H9 (cell line): ENCODE measurements at regions not wholly inside any gene's neighbourhood (a gene's known extent, or its start where the extent isn't known, plus 50 kb on each side); places are given as distances from the start of the nearest gene placed in this dataset.

Source experiments
- DNase-seq: peaks from one replicate; pipeline ENCODE4 v3.0.0-alpha.2; 2017
- H2AFZ ChIP-seq: one replicate; pipeline ENCODE4 v1.6.1; 2013; ENCODE audit warnings: mild to moderate bottlenecking, low read length, control low read depth, moderate library complexity
- H2AK5ac ChIP-seq: 2 replicates; pipeline ENCODE4 v1.6.1; 2013; ENCODE audit warnings: low read length, control low read depth, mixed read lengths; ENCODE audit not compliant: insufficient read length
- H2BK120ac ChIP-seq: one replicate; pipeline ENCODE4 v1.6.1; 2013; ENCODE audit warnings: low read depth, mild to moderate bottlenecking, low read length, control low read depth, inconsistent platforms; ENCODE audit not compliant: poor library complexity, severe bottlenecking
- H2BK12ac ChIP-seq: 2 replicates; pipeline ENCODE4 v1.6.1; 2013; ENCODE audit warnings: low read length, control low read depth, mixed read lengths, low read depth; ENCODE audit not compliant: insufficient read length
- H2BK15ac ChIP-seq: 2 replicates; pipeline ENCODE4 v1.6.1; 2013; ENCODE audit warnings: low read depth, low read length, control low read depth
- H2BK20ac ChIP-seq: one replicate; pipeline ENCODE4 v1.6.1; 2013; ENCODE audit warnings: low read depth, mild to moderate bottlenecking, low read length, control low read depth, inconsistent platforms; ENCODE audit not compliant: poor library complexity, severe bottlenecking
- H2BK5ac ChIP-seq: 2 replicates; pipeline ENCODE4 v1.6.1; 2013; ENCODE audit warnings: low read length, control low read depth, mixed read lengths; ENCODE audit not compliant: insufficient read length
- H3K14ac ChIP-seq: 2 replicates; pipeline ENCODE4 v1.6.1; 2013; ENCODE audit warnings: low read length, control low read depth; ENCODE audit not compliant: insufficient read depth
- H3K18ac ChIP-seq: 2 replicates; pipeline ENCODE4 v1.6.1; 2013; ENCODE audit warnings: low read depth, mild to moderate bottlenecking, mixed read lengths, low read length, control low read depth; ENCODE audit not compliant: insufficient read length
- H3K23ac ChIP-seq: 2 replicates; pipeline ENCODE4 v1.6.1; 2013; ENCODE audit warnings: low read length, control low read depth, mixed read lengths, low read depth; ENCODE audit not compliant: insufficient read length
- H3K23me2 ChIP-seq: 2 replicates; pipeline ENCODE4 v1.6.1; 2013; ENCODE audit warnings: low read depth, mild to moderate bottlenecking, mixed read lengths, low read length, control low read depth; ENCODE audit not compliant: insufficient read length, poor library complexity, severe bottlenecking
- H3K27ac ChIP-seq: 2 replicates; pipeline ENCODE4 v1.5.1; 2013; ENCODE audit warnings: low read length, control low read depth, mixed read lengths, low read depth; ENCODE audit not compliant: insufficient read length
- H3K27me3 ChIP-seq: 2 replicates; pipeline ENCODE4 v1.6.1; 2013; ENCODE audit warnings: low read length, control low read depth, inconsistent platforms; ENCODE audit not compliant: insufficient read depth
- H3K4ac ChIP-seq: 2 replicates; pipeline ENCODE4 v1.6.1; 2013; ENCODE audit warnings: low read depth, mild to moderate bottlenecking, control low read depth, inconsistent platforms, low read length, moderate library complexity
- H3K4me1 ChIP-seq: 2 replicates; pipeline ENCODE4 v1.6.1; 2013; ENCODE audit warnings: low read length, control low read depth, inconsistent platforms; ENCODE audit not compliant: insufficient read depth
- H3K4me2 ChIP-seq: 2 replicates; pipeline ENCODE4 v1.6.1; 2013; ENCODE audit warnings: low read length, control low read depth, mixed read lengths; ENCODE audit not compliant: insufficient read length, insufficient read depth
- H3K56ac ChIP-seq: 2 replicates; pipeline ENCODE4 v1.6.1; 2013; ENCODE audit warnings: low read depth, mild to moderate bottlenecking, mixed read lengths, low read length, control low read depth; ENCODE audit not compliant: insufficient read length
- H3K79me1 ChIP-seq: 2 replicates; pipeline ENCODE4 v1.6.1; 2013; ENCODE audit warnings: low read depth, mild to moderate bottlenecking, moderate library complexity, low read length, control low read depth, inconsistent platforms; ENCODE audit not compliant: insufficient read depth, poor library complexity, severe bottlenecking
- H3K79me2 ChIP-seq: 2 replicates; pipeline ENCODE4 v1.6.1; 2013; ENCODE audit warnings: low read length, control low read depth, inconsistent platforms; ENCODE audit not compliant: insufficient read depth
- H3K9ac ChIP-seq: 2 replicates; pipeline ENCODE4 v1.6.1; 2013; ENCODE audit warnings: low read length, control low read depth, mixed read lengths; ENCODE audit not compliant: insufficient read length; ENCODE audit errors: extremely low read depth
- H3K9me3 ChIP-seq: one replicate; pipeline ENCODE4 v1.6.1; 2013; ENCODE audit warnings: low read depth, low read length, inconsistent platforms; ENCODE audit not compliant: control insufficient read depth
- H3T11ph ChIP-seq: one replicate; pipeline ENCODE4 v1.6.1; 2013; ENCODE audit warnings: mild to moderate bottlenecking, low read length, control low read depth, inconsistent platforms
- H4K20me1 ChIP-seq: one replicate; pipeline ENCODE4 v1.6.1; 2013; ENCODE audit not compliant: control insufficient read depth, insufficient read length, insufficient read depth
- H4K5ac ChIP-seq: 2 replicates; pipeline ENCODE4 v1.6.1; 2013; ENCODE audit warnings: low read depth, mild to moderate bottlenecking, mixed read lengths, low read length, control low read depth; ENCODE audit not compliant: insufficient read length
- H4K8ac ChIP-seq: replicated peaks from 2 replicates; pipeline ENCODE4 v1.6.1; 2013; ENCODE audit warnings: low read length, control low read depth, mixed read lengths, low read depth; ENCODE audit not compliant: insufficient read length
- H4K91ac ChIP-seq: 2 replicates; pipeline ENCODE4 v1.6.1; 2013; ENCODE audit warnings: low read depth, mild to moderate bottlenecking, moderate library complexity, mixed read lengths, low read length, control low read depth; ENCODE audit not compliant: insufficient read length
- H3K27ac Mint-ChIP-seq, 3 experiments: 2 replicates in 2 of 3; 3 replicates in 1 of 3; pipeline ENCODE4 v1.8.0; 2020 to 2021; ENCODE audit warnings: mixed read lengths in 3 of 3, mild to moderate bottlenecking in 1 of 3, moderate library complexity in 1 of 3
- H3K27me3 Mint-ChIP-seq: 2 replicates; pipeline ENCODE4 v1.8.0; 2021; ENCODE audit warnings: low read depth, mild to moderate bottlenecking, moderate library complexity, mixed read lengths
- H3K36me3 Mint-ChIP-seq, 3 experiments: 2 replicates in 2 of 3; 3 replicates in 1 of 3; pipeline ENCODE4 v1.8.0; 2020 to 2021; ENCODE audit warnings: low read depth in 3 of 3, mixed read lengths in 3 of 3; ENCODE audit not compliant: insufficient read depth in 1 of 3
- H3K4me1 Mint-ChIP-seq, 2 experiments: 2 replicates each; pipeline ENCODE4 v1.8.0; 2020; ENCODE audit warnings: mixed read lengths in 2 of 2
- H3K4me3 Mint-ChIP-seq, 2 experiments: 2 replicates in 1 of 2; 3 replicates in 1 of 2; pipeline ENCODE4 v1.8.0; 2020 to 2021; ENCODE audit warnings: mild to moderate bottlenecking in 2 of 2, mixed read lengths in 2 of 2, moderate library complexity in 1 of 2
- H3K9me3 Mint-ChIP-seq, 2 experiments: 2 replicates in 1 of 2; 3 replicates in 1 of 2; pipeline ENCODE4 v1.8.0; 2020; ENCODE audit warnings: mild to moderate bottlenecking in 2 of 2, mixed read lengths in 2 of 2, moderate library complexity in 1 of 2
- WGBS: extraction: QIAGEN DNeasy Blood & Tissue Kit; methylation state at CpG from one replicate; pipeline ENCODE4 v1.1.7; 2013; ENCODE audit warnings: missing lambda C conversion rate, low lambda C conversion rate, mixed read lengths; ENCODE audit not compliant: insufficient read length; ENCODE audit errors: extremely low coverage; 5-methylcytosine and 5-hydroxymethylcytosine counted together
- TF ChIP-seq, protein P1 (sequence below): fragments of 200-600 bp; sonication (generic); conservative IDR thresholded peaks from 3 replicates; pipeline ENCODE4 v1.8.0; 2021; ENCODE audit warnings: antibody characterized with exemption, mild to moderate bottlenecking

DNA sequence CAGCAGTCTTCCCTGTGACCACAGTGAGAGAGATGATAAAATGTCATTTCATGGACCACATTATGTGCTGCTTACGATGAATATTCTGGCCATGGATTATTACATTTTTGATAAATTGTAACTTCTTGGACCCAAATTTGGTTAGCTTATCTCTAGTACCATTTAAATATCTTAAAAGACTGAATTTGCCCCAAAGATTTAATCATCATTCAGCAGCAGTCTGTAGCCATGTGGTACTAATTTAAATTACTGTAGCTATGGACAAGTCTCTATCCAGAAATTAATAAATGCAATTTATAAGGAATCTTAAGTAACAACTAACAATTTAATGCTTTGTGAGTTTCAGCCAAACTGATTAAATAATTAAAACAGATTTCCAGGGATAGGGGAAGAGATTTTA lies 644.9 kb upstream of the FANCL start:
- no peak overlapping the region for H3K56ac ChIP-seq
- no peak overlapping the region for H3K18ac ChIP-seq
- H3T11ph ChIP-seq, result no peak overlapping the region
- H2AFZ ChIP-seq, result no peak overlapping the region
- no peak overlapping the region for H3K9ac ChIP-seq
- no peak overlapping the region for H2AK5ac ChIP-seq
- H3K4ac ChIP-seq, result no peak overlapping the region
- H3K79me2 ChIP-seq, result no peaks in the 10 kb centered on the region
- H2BK5ac ChIP-seq, result no peak overlapping the region
- Mint-ChIP-seq H3K9me3 (no peaks in the 10 kb centered on the region), H3K27me3 (no peaks in the 10 kb centered on the region), H3K4me1 (peaks cover 3 to 9% of the 10 kb centered on the region in 2 experiments; a peak in 2 of 4 replicates), H3K27ac (no peak overlapping the region), H3K4me3 (no peak overlapping the region), H3K36me3 (no peaks in the 10 kb centered on the region)
- no peaks in the 10 kb centered on the region for H3K4me1 ChIP-seq
- H4K8ac ChIP-seq, result no peak overlapping the region
- no CpG with 5 or more reads among the region's 1 CpG for WGBS
- no peaks in the 10 kb centered on the region for H3K23me2 ChIP-seq
- no peak overlapping the region for H3K14ac ChIP-seq
- H2BK15ac ChIP-seq, result no peak overlapping the region
- no peaks in the 10 kb centered on the region for H3K27me3 ChIP-seq
- no peak overlapping the region for H3K4me2 ChIP-seq
- H2BK20ac ChIP-seq, result no peak overlapping the region
- no peak overlapping the region for H4K91ac ChIP-seq
- H4K5ac ChIP-seq, result no peak overlapping the region
- no peak for DNase-seq
- no peaks in the 10 kb centered on the region for H3K9me3 ChIP-seq
- H3K27ac ChIP-seq, result no peak overlapping the region
- TF ChIP-seq, protein P1, sequence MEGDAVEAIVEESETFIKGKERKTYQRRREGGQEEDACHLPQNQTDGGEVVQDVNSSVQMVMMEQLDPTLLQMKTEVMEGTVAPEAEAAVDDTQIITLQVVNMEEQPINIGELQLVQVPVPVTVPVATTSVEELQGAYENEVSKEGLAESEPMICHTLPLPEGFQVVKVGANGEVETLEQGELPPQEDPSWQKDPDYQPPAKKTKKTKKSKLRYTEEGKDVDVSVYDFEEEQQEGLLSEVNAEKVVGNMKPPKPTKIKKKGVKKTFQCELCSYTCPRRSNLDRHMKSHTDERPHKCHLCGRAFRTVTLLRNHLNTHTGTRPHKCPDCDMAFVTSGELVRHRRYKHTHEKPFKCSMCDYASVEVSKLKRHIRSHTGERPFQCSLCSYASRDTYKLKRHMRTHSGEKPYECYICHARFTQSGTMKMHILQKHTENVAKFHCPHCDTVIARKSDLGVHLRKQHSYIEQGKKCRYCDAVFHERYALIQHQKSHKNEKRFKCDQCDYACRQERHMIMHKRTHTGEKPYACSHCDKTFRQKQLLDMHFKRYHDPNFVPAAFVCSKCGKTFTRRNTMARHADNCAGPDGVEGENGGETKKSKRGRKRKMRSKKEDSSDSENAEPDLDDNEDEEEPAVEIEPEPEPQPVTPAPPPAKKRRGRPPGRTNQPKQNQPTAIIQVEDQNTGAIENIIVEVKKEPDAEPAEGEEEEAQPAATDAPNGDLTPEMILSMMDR, result no peak
- H4K20me1 ChIP-seq, result no peaks in the 10 kb centered on the region
- H3K23ac ChIP-seq, result no peak overlapping the region
- H3K79me1 ChIP-seq, result no peaks in the 10 kb centered on the region
- no peak overlapping the region for H2BK12ac ChIP-seq
- no peak overlapping the region for H2BK120ac ChIP-seq
